Ovary (tissue), 3 donors: ENCODE measurements at regions not wholly inside any gene's neighbourhood (a gene's known extent, or its start where the extent isn't known, plus 50 kb on each side); places are given as distances from the start of the nearest gene placed in this dataset.

Experiments
- CTCF ChIP-seq, 3 donors: fragments of 450-650 bp in 2 of 3; fragments of 200-600 bp in 1 of 3; IDR thresholded peaks; one replicate each; pipeline versions ENCODE4 v1.5.1 to v1.8.0; 2016 to 2022; ENCODE audit warnings: antibody characterized with exemption in 3 of 3, mild to moderate bottlenecking in 1 of 3
- EP300 ChIP-seq: sonication (generic); formaldehyde crosslinking; IDR thresholded peaks from one replicate; pipeline ENCODE4 v1.6.1; 2017; ENCODE audit warnings: antibody characterized with exemption
- donor health status: DM: no; HTN: no; CAD: no.

GRCh38 chr12:98013560-98013959, 501.8 kb upstream of the TMPO start:
- no peak for TF ChIP-seq EP300
- no peak for TF ChIP-seq CTCF (IDR thresholded peaks at IDR 0.05)
